GM18499 (cell line): ENCODE measurements at regions not wholly inside any gene's neighbourhood (a gene's known extent, or its start where the extent isn't known, plus 50 kb on each side); places are given as distances from the start of the nearest gene placed in this dataset.
"Not testable (repeated sequence)": the region's sequence is repeated elsewhere in the genome, so short reads cannot be mapped to it uniquely, and the experiment has no call there.

Experiments
- ATAC-seq: cut with Tn5 transposase; IDR thresholded peaks from one replicate; pipeline ENCODE4 v1.9.1; 2021; ENCODE audit warnings: moderate number of reproducible peaks; ENCODE audit not compliant: insufficient read depth, unreplicated experiment

DNA sequence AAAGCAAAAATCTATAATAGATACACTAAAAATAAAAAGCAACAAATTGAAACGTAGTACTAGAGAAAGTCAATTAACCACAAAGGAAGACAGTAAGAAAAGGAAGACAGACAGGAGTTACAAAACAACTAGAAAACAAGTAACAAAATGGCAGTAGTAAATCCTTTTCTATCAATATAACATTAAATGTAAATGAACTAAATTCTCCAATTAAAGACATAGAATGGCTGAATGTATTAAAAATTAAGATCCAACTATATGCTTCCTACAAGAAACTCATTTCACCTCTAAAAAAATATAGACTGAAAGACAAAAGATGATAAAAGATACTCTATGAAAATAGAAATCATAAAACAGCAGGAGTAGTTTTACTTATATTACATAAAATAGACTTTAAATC is 79.1 kb downstream of the CTH start:
- no peak for ATAC-seq

DNA sequence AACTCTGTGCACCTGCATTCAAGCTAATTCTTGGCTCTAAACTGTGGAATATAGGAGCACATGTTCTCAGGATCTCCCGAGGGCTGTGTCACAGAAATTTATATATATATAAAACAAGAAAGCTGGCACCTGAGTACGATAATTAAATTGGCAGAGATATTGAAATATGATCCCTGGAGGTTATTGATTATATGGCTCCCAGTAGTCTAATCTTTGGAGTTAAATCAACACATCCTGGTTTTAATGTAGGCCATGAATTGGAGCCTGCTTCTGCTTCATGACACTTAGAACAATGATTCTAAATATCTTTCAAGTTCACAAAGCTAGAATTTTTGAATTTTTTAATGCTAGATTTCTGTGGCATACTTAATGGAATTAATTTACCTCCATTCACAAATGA is 84.3 kb downstream of the CTH start:
- ATAC-seq = no peak

DNA sequence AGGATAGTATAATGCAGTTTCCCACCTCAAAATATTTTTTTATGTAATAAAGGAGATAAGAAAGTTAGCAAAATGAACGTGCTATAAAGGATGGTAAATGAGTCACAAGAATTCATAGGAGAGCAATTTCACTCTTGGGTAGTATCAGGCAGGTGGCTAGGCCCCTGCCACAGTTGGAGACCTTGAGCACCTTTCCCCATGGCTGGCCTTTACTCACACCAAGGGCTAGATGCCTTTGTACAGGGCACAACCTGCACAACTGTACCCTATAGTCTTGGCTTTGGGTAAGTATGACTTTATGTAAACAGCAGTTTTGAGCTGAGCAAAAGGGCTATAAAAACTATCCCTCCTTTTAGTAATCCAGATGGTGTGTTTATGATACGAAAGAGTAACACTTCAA is 85.1 kb downstream of the CTH start:
- ATAC-seq = no peak

DNA sequence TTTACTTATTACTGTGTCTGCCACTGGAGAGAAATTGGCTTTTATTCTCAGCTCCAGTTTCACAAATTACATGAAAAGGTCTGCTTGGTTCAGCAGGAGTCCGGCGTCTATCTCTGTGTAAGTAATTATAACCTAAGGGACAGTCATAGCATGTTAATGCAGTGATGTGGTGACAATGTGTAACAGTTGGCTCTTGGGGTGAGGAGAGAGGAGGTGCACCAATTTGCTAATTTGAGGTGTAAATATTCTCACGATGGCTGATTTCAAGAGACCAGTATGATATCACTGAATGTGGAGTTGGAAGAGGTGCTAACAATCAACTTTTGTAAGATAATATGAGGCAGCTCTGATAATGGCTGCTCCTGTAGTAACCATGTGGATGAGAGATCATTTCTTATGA is 86.1 kb downstream of the CTH start:
- ATAC-seq = no peak

DNA sequence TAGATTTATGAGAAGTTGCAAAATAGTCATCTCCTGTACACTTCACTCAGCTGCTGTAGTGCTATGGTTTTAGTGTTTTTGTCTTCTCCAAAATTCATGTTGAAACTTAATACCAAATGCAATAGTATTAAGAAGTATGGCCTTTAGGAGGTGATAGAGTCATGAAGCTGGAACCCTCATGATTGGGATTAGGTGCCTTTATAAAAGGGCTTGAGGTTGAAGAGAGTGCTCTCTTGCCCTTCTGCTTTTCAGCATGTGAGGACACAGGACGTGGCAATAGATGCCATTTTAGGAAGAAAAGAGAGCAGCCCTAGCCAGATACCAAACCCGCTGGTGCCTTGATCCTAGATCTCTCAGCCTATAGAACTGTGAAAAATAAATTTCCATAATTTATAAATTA is 87.6 kb downstream of the CTH start:
- no peak for ATAC-seq

DNA sequence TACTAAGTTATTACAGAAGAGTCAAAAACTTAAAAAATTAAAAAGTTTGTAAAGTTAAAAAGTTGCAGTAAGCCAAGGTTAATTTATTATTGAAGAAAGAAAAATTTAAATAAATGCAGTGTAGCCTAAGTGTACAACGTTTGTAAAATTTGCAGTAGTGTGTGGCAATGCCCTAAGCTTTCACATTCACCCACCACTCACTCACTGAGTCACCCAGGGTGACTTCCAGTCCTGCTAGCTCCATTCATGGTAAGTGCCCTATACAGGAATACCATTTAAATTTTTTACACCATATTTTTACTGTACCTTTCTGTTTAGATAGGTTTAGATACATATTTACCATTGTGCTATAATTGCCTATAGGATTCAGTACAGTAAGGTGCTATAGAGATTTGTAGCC is 88.6 kb downstream of the CTH start:
- no peak for ATAC-seq

DNA sequence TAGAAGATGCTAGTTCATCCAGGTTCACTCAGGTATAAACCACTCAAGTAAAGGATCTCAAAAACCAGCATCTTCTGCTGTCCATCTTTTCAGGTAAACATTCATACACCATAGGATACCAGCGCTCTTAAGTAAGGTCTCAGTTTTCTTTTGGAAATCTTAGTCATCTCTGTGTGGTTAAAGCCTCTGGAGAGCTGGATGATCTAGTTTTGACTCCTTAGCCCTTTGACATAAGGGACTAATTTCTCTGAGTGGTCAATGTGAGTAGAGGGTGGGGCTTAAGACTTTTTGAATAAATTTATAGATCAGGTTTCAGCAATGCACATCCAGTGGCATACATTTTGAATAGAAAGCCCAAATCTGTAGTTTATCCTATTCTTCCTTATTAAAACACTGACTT is 92.3 kb downstream of the CTH start:
- no peak for ATAC-seq

DNA sequence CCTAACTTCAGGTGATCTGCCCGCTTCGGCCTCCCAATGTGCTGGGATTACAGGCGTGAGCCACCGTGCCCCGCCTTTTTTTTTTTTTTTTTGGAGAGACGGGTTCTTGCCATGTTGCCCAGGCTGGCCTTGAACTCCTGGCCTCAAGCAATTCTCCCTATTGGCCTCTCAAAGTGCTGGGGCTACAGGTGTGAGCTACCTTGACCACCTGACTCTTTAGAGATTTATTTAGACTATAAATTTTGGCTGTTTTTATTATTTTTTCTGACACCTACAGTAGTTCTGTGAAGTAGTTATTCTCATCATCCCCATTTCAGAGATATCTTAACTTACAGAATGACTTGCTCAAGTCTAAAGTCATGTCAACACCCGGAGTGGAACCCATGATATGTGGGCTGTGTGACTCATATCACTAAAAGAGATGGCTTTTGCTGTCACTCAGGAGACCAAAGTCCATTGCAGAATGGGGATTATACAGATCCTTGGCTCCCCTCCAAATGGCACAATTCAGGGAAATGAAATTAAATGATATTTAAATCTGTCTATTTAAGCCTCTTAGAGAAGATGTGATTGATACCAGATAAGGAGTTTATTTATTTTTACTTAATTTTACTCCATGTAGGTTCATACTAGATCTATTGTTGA is 93.2 kb downstream of the CTH start:
- ATAC-seq = peak; percentile 92

DNA sequence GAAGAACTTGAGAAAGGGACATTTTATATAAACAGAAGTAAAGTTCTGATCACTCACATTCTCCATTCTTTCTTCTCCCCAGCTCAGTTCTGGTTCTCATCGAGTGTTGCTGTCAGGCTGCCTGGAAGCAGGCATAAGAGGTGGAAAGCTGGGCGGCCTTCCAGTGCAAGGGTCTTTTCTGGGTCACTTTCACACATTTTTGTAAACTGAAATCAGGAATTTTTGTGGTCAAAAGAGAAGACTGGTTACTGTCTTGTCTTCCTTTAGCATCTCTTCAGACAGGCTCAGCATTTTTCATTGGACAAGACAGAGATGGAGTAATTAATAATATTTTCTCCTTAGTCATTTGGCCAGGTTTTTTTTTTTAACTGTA is 93.7 kb downstream of the CTH start:
- ATAC-seq = peak; percentile 11

DNA sequence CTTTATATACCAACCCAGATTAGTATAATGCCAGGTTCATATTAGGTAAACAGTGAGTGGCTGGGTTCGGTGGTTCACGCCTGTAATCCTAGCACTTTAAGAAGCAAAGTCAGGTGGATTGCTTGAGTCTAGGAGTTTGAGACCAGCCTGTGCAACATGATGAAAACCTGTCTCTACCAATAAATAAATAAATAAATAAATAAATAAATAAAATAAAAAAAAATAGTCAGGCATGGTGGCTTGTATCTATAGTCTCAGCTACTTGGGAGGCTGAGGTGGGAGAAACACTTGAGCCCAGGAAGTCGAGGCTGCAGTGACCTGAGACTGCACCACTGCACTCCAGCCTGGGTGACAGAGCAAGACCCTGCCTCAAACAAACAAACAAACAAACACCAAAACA is 96.9 kb downstream of the CTH start:
- ATAC-seq = not testable (repeated sequence)

DNA sequence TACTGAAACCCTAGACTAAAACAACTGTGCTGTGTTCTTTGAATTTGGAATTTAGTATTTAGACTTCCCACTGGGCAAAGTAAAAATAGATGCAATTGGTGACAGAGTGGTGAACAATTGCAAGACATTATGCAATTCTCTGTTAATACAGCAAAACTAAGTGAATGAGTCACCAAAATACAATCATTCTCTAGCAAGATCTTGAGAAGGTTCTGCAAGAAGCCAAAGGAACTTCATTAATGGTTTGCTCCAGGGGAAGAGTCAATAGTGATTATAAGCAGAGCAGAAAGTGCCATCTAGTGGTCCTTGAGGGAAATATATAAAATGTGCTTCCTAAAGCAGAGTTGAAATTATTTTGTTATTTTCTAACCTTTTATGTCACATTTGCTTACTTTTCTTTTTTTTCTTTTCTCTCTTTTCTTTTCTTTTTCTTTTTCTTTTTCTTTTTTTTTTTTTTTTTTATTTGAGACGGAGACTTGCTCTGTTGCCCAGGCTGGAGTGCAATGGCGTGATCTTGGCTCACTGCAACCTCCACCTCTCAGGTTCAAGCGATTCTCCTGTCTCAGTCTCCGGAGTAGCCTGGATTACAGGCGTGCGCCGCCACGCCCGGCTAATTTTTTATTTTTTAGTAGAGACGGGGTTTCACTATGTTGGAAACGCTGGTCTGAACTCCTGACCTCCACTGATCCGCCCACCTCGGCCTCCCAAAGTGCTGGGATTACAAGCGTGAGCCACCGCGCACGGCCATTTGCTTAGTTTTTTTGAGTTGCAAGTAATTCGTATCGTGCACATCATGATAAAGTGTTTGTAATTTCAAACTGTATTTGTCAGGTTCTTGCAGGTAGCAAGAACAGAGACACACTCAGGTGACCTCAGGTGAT is 99.2 kb downstream of the CTH start:
- peak; percentile 85 for ATAC-seq

DNA sequence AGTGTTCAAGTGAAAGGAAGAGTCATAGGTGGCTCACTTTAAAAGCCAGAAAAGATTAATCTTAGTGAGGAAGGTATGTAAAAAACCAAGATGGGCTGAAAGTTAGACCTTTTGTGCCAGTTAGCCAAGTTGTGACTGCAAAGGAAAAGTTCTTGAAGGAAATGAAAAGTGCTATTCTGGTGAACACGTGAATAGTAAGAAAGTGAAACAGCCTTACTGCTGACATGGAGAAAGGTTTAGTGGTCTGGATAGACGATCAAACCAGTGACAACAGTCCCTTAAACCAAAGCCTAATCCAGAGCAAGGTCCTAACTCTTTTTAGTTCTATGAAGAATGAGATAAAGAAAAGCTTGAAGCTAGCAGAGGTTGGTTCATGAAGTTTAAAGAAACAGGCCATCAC is 106.4 kb downstream of the CTH start:
- ATAC-seq = peak; percentile 43

DNA sequence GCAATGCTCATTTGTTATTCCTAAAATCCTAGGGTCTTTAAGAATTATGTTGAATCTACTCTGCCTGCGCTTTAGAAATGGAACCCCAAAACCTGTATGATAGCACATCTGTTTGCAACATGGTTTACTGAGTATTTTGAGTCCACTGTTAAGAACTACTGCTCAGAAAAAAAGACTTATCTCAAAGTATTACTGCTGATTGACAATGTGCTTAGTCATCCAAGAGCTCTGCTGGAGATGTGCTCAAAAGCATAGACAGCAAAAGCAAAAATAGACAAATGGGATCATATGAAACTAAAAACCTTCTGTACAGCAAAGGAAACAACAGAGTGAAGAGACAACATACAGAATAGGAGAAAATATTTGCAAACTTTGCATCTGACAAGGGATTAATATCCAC is 107.0 kb downstream of the CTH start:
- peak; percentile 24 for ATAC-seq

DNA sequence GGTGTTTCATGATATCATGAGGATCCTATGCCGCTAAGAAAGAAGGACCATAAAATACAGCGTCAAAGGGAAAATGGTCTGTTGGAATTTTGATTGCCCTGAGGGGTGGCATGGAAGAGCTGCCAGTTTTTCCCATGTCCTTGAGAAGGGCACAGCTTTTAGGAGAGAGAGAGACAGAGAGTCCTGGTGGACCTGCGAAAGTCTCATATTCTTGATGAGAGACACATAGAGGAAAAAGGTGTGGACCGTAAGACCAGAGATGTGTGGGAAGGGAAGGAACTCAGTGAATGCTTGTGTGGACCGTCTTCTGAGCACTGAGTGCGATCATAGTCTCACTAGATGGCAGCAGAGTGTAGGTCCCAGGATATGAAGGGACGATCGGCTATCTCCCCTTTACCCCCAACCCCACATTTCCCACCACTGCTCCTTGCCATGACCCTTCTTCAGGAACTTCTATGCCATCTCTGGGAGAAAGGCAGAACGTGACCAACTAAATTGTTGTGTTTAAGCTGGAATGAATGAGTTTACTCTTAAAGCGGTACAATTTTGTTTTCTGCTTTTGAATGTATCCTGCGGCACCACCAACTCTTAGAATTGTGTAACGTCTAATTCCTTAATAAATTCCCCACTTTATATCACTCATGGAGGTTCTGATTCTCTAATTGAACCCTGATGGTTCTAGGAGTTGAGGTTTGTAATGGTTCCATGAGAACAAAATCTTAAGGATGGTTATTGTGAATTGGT is 117.7 kb downstream of the CTH start:
- peak; percentile 64 for ATAC-seq

DNA sequence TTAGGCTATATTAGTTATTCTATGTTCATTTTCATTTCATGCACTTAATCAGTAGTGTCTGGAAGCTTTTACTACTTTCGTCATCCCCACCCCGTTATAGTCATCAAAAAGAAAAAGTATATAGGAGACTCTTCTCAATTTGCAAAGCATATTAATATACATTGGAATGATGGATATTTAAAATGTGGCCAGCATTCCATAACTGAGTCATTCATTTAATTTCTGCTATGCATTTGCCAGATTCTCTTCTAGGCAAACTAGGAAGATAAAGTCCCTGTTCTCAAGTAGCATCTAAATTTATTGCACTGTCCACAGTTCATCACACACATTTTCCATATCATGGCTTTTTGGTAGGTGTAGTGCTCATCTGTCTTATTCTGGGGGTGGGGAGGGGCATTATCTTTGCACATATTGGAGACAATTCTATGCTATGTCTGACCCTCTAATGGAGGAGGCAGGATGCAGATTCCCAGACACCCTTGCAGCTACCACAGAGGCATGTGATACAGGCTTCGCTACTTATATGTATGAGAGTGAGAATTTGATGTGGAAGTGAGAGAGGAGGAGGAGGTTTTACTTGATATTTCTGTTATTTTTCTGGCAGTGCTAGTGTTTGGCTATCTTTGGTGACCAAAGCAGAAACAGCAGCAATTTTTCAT is 125.8 kb downstream of the CTH start:
- ATAC-seq = no peak

DNA sequence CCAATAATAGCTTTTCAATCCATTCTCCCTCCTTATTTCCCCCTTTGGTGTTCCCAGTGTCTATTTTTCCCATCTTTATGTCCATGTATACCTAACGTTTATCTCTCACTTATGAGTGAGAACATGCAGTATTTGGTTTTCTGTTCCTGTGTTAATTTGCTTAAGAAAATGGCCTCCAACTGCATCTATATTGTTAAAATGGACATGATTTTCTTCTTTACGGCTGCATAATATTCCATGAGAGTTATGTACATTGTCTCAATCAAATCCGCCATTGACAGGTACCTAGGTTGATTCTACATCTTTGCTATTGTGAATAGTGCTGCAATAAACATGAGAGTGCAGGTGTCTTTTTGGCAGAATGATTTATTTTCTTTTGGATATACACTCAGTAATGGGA is 126.7 kb downstream of the CTH start:
- ATAC-seq = no peak

DNA sequence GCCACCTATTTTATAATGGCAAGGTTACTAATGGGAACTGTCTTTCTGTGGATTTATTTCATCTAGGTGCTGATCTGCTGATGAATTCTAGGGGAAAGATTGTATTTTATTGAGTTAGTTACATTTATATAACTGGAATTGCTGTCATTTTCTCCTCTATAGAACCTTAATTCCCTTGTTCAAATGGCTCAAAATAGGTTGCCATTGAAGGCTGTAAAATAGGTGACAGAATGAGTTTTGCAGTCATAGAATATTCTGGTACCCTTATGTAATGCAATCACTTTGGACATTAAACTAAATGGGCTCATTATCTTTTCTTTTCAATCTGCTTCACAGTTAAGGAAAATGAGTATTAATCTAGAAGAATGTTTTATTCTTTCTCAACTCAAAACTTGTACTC is 131.0 kb downstream of the CTH start:
- ATAC-seq = no peak

DNA sequence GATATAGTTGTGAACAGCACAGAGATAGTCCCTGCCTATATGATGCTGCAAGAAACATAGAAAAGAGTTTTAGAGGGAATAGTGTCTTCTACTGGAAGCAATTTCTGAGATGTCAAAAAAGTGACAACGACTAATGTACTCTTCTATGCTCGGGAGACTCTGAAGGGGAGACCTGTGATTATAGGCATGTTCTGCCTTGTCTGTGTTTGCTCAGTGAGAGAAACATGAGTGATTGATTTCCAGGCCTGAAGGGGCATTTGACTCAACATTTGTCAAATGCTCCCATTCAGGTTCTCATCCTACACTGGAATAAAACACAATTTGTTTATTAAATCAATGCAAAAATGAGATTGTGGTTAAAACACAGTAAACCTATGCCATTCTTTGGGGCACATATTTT is 131.8 kb downstream of the CTH start:
- no peak for ATAC-seq

DNA sequence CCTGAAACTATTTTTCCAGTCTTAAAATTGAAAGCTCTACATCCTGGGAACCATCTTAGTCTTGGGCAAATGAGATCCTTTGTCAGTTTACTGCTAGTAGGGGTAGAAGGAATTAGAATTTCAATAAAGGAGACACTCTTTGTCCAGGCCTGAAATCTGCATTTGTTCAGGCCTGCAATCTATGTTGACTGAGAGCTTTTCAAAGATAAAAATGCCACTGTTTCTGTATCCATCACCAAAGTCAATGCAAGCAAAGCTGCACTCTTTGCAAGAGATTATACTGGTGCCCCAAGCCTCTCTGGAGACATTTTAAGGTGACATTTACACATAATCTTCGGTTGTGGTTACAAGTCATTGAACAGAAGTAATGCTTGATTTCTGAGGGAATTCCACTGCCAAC is 135.7 kb downstream of the CTH start:
- ATAC-seq = no peak

DNA sequence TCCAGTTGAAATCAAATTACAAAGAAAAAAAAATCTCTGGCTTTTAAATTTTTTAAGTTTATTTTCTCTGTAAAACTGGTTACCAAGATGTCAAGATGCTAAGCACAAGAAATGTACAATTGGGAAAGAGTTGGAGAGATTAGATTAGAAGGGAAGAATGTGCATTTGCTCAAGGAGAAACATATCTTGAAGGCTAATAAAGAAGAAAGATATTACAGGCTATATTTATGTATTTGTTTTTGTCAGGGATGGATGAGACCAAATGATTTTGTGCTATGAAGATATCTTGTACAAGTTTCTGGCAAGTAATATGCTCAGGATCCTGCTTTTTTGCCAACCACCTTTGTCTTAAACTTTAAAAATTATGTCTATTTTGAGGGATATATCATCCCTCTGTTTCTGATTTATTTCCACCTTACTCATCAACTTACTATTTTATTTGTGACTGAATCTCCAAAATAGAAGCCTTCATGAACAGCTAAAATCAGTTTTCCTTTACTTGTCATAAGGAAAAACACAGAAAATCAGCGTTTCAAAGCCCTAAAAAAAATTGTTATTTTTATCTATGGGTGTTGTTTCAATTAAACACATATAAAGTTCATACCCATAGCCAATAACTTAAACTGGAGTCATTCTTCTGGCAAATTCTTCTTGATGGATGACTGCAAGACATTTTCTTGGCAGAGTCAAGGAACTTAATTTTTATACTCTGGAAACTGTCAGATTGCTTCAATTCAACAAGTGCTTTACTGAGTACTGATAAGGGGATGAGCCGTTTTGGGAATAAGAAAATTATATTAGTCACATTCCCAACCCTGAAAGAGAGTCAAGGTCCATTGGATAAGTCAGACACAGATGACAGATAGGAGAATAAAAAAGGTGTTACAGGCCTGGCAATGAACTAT is 141.8 kb downstream of the CTH start:
- no peak for ATAC-seq
